Uterus (tissue), 3 donors: ENCODE measurements at regions not wholly inside any gene's neighbourhood (a gene's known extent, or its start where the extent isn't known, plus 50 kb on each side); places are given as distances from the start of the nearest gene placed in this dataset.

Experiments
- DNase-seq, 2 donors: peaks; one replicate each; pipeline ENCODE4 v3.0.0-alpha.2; 2019 to 2020
- H3K27ac ChIP-seq, 2 donors: fragments of 200-600 bp; sonication (generic); 1 replicate in 1 of 2; 2 replicates in 1 of 2; pipeline ENCODE4 v1.5.1; 2016 to 2018
- H3K27me3 ChIP-seq, 2 donors: fragments of 200-600 bp; sonication (generic); one replicate each; pipeline ENCODE4 v1.5.1; 2018 to 2019; ENCODE audit warnings: control low read depth in 1 of 2
- H3K36me3 ChIP-seq, 2 donors: fragments of 200-600 bp; sonication (generic); one replicate each; pipeline ENCODE4 v1.5.1; 2019; ENCODE audit warnings: control low read depth in 1 of 2
- H3K4me1 ChIP-seq, 2 donors: fragments of 200-600 bp; sonication (generic); one replicate each; pipeline ENCODE4 v1.5.1; 2018 to 2019; ENCODE audit warnings: control low read depth in 1 of 2
- H3K4me3 ChIP-seq, 2 donors: fragments of 200-600 bp; sonication (generic); 1 replicate in 1 of 2; 2 replicates in 1 of 2; pipeline ENCODE4 v1.5.1; 2018 to 2019; ENCODE audit warnings: mild to moderate bottlenecking in 1 of 2
- H3K9me3 ChIP-seq, 2 donors: fragments of 200-600 bp; sonication (generic); one replicate each; pipeline ENCODE4 v1.5.1; 2019; ENCODE audit warnings: control low read depth in 1 of 2
- CTCF ChIP-seq, 4 experiments: fragments of 200-600 bp in 2 of 4; fragments of 450-650 bp in 2 of 4; sonication (generic) in 2 of 4; IDR thresholded peaks; one replicate each; pipeline ENCODE4 v1.5.1; 2016 to 2019; ENCODE audit warnings: antibody characterized with exemption in 4 of 4, mild to moderate bottlenecking in 2 of 4, moderate library complexity in 1 of 4
- POLR2A ChIP-seq, 2 donors: fragments of 450-650 bp; IDR thresholded peaks; one replicate each; pipeline ENCODE4 v1.6.1; 2016; ENCODE audit warnings: antibody characterized with exemption in 2 of 2, mild to moderate bottlenecking in 1 of 2, moderate library complexity in 1 of 2
- intact Hi-C: fragments of 100-400 bp; cut with DNase I; formaldehyde crosslinking; loops from one replicate; pipeline ENCODE4 v1.15.1; 2023; ENCODE audit warnings: low total_unique reads
- donor health status: DM: yes; HTN: yes; CAD: no.

GRCh38 chr7:36790311-36790787, 66.1 kb upstream of the AOAH start:
- TF ChIP-seq POLR2A (IDR thresholded peaks at IDR 0.05): no peak
- TF ChIP-seq CTCF (IDR thresholded peaks at IDR 0.05): no peak
- H3K4me3 ChIP-seq: no peak overlapping the region
- no peak overlapping the region for H3K27ac ChIP-seq
- intact Hi-C loops: no loop called here
- no peak for DNase-seq
- H3K9me3 ChIP-seq: no peaks in the 10 kb centered on the region
- H3K36me3 ChIP-seq: no peaks in the 10 kb centered on the region
- no peaks in the 10 kb centered on the region for H3K27me3 ChIP-seq
- no peaks in the 10 kb centered on the region for H3K4me1 ChIP-seq

- intact Hi-C loops: no loop called here
- no peak overlapping the region for H3K27ac ChIP-seq
Measured at GRCh38 chr7:36788825-36789470, 64.7 kb upstream of the AOAH start.

GRCh38 chr7:36787933-36788378, 63.7 kb upstream of the AOAH start:
- intact Hi-C loops: no loop called here
- Histone ChIP-seq H3K9me3 (no peaks in the 10 kb centered on the region), H3K27ac (no peak overlapping the region), H3K36me3 (no peaks in the 10 kb centered on the region), H3K27me3 (no peaks in the 10 kb centered on the region), H3K4me3 (no peak overlapping the region), H3K4me1 (no peaks in the 10 kb centered on the region)
- TF ChIP-seq POLR2A (IDR thresholded peaks at IDR 0.05) (no peak), CTCF (IDR thresholded peaks at IDR 0.05) (no peak)
- DNase-seq: no peak

More at GRCh38 chr7:36788825-36789470, 64.7 kb upstream of the AOAH start:
- no peak overlapping the region for H3K4me3 ChIP-seq
- H3K27me3 ChIP-seq: no peaks in the 10 kb centered on the region
- H3K9me3 ChIP-seq: no peaks in the 10 kb centered on the region
- no peaks in the 10 kb centered on the region for H3K4me1 ChIP-seq
- no peak for DNase-seq
- TF ChIP-seq POLR2A (IDR thresholded peaks at IDR 0.05) (no peak), CTCF (IDR thresholded peaks at IDR 0.05) (no peak)
- H3K36me3 ChIP-seq: no peaks in the 10 kb centered on the region

GRCh38 chr7:36784991-36785940, 61.0 kb upstream of the AOAH start:
- Histone ChIP-seq H3K27me3 (no peaks in the 10 kb centered on the region), H3K4me3 (no peak overlapping the region), H3K9me3 (no peaks in the 10 kb centered on the region), H3K36me3 (no peaks in the 10 kb centered on the region), H3K27ac (no peak overlapping the region), H3K4me1 (no peaks in the 10 kb centered on the region)
- intact Hi-C loops: no loop called here
- TF ChIP-seq CTCF (IDR thresholded peaks at IDR 0.05) (no peak), POLR2A (IDR thresholded peaks at IDR 0.05) (no peak)
- DNase-seq: peak in 1 of 2 donors; percentile 37
